Effector CD4-positive, alpha-beta T cell (primary cell): ENCODE measurements at regions not wholly inside any gene's neighbourhood (a gene's known extent, or its start where the extent isn't known, plus 50 kb on each side); places are given as distances from the start of the nearest gene placed in this dataset.
"Not testable (repeated sequence)": the region's sequence is repeated elsewhere in the genome, so short reads cannot be mapped to it uniquely, and the experiment has no call there.

ENCODE experiments used
- DNase-seq: peaks from one replicate; pipeline ENCODE4 v3.0.0-alpha.2; 2020

- not testable (repeated sequence) for DNase-seq
These were observed 270.4 kb upstream of the PLCXD1 start for GRCh38 chrX:10469-11458.

GRCh38 chrX:13821-14443, 267.2 kb upstream of the PLCXD1 start:
- not testable (repeated sequence) for DNase-seq

GRCh38 chrX:14452-14851, 266.7 kb upstream of the PLCXD1 start:
- not testable (repeated sequence) for DNase-seq

- peak; percentile 64 for DNase-seq
These were observed 262.3 kb upstream of the PLCXD1 start for GRCh38 chrX:18768-19454.

- DNase-seq, result not testable (repeated sequence)
These were observed 261.7 kb upstream of the PLCXD1 start for GRCh38 chrX:19455-19827.

GRCh38 chrX:19912-20571, 261.1 kb upstream of the PLCXD1 start:
- DNase-seq, result peak; percentile 5

GRCh38 chrX:24139-24538, 257.0 kb upstream of the PLCXD1 start:
- not testable (repeated sequence) for DNase-seq
